HS-5 (cell line): ENCODE measurements at regions not wholly inside any gene's neighbourhood (a gene's known extent, or its start where the extent isn't known, plus 50 kb on each side); places are given as distances from the start of the nearest gene placed in this dataset.

ENCODE experiments used
- DNase-seq: peaks from one replicate; pipeline ENCODE4 v3.0.0-alpha.2; 2012; ENCODE audit warnings: low read depth

DNA sequence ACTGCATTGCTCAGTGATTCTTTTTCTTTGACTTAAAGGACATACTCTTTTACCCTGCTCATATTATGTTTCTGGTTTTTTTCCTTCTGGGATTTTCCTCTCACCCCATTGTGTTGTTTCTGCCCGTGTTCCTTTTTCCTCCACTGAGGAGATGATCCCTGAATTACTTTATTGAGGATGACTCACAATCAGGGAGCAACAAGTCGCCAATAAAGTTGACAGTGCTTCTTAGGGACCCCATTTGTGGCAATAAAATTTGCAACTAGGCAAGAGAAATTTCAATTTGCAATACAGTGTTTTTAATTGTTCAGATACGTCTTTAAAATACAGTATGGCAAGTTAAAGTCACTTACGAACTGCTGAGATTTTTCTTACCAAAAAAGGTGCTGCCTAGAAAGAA, 217.9 kb downstream of the SOX4 start:
- no peak for DNase-seq

- no peak for DNase-seq
These were observed 222.7 kb downstream of the SOX4 start for GRCh38 chr6:21816231-21816630.

- no peak for DNase-seq
These were observed 226.9 kb downstream of the SOX4 start for GRCh38 chr6:21820442-21820841.

DNA sequence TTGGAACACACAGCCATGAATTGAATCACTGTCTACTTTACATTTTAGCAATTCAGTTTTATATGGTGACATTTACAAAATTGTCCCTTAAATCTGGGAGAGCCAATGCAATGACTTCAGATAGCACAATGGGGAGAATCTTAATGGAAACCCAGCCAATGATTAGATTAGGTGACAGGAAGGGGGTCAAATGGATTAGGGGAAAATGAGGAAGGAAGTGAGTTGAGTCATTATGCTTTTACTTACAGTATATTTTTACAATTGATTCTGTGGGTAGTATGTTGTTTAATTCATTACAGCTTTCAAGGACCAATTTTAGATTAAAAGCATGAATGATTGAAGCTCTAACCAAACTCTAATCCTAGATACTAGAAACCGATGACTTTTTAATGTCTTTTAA, 229.8 kb downstream of the SOX4 start:
- DNase-seq, result no peak

GRCh38 chr6:21824431-21825177, 231.1 kb downstream of the SOX4 start:
- no peak for DNase-seq

DNA sequence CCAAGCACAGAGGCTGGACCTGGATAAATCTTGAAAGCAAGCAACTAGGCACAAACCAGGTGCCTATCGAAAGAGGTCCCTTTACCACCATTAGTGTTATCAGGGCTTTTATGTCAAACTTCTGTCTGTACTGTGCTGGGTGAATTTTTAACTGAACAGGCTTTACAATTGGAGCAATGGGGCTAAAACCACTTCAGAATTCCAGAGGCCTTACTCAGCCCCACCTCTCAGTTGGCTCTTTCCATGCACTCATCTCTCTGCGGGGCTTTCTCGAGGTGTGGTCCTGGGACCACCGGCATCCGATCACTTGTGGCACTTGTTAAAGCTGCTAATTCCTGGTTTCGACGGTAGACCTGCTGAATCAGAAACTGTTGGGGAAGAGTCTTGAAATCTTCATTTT, 232.5 kb downstream of the SOX4 start:
- no peak for DNase-seq

DNA sequence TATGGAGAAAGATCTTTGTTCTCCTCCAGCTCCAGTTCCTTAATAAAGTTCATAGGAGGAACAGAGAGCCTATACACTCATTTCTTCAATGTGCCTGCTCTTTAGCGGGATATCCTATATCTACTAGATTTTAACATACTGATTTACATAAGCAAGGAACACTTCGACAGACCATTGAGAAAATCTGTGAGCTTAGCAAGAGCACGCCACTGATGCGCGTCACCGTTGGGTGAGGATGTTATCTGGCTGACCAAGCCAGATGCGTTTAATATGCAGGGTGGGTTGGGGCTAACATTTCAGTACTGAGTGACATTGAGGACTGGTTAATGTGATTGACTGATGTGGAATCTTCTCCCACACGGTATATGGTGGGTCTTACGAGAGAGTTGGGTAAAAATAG, 233.4 kb downstream of the SOX4 start:
- no peak for DNase-seq

DNA sequence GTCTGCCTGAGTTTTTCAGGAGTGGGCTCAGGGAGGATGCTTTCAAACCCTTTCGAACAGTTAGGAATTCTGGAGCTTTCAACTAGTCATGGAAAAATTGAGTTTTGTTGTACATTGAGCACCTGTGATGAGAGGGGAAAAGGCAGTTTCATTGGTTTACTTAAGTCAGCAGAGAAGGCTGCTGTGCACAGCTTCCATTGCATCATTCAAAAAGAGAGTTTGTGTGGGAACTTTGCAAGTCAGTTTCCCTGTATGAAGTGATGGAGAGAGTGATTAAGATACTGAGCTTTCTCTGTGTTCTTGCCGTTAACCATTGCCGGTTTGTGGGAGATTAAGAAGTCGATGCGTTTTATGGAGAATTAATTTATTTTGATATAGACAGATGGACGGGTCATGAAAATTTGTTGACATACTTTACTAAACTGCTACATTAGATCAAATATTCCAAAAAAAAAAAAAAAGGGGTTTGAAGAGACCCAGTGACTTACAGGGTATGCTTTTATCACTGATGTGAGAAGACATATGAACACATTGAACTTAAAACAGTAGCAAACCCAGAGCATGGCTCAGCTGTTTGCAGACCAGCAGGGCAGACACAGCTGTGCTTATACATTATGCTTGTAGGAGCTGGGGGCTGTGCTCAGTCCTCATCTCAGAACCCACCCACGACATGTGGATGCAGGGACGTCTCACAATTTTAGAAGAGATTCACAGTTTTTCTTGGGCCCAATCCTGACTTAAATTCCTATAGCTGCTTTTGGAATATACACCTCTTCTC, 234.1 kb downstream of the SOX4 start:
- no peak for DNase-seq

DNA sequence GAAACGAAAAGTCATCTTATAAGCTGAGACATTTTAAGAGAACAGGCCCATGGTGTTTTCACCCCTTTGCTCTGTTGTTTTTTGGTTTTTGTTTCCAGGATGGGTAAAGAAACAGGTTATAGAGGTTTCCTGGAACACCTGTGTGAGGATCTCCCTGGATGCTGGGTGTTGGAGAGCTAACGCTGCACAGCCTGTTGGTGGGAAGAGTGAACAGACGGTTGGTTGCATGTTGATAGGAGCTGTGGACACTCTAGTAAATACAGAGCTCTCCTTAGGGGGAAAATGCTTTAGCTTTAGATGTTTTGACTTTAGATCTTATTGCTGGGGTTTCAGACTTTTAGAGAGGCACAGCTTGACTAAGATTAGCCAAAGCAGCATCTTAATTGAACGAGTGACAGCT, 235.2 kb downstream of the SOX4 start:
- no peak for DNase-seq

DNA sequence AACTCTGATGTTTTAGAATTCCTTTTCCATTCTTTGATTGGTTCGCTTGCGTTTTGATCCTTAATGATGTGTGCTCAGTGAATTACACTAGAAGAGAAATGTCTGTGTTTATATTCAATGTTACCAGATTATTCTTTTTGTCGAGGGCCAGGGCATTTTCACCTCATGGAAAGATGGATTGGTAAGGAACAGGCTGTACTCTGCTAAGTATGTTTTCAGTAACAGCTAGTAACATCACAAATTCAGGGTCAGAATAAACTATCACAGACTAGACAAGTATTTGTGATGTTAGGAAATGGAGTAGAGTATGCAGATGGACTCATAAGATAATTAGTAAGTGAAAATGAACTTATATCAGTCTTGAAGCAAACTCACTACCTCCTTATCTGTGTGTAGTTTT, 235.6 kb downstream of the SOX4 start:
- DNase-seq, result no peak

DNA sequence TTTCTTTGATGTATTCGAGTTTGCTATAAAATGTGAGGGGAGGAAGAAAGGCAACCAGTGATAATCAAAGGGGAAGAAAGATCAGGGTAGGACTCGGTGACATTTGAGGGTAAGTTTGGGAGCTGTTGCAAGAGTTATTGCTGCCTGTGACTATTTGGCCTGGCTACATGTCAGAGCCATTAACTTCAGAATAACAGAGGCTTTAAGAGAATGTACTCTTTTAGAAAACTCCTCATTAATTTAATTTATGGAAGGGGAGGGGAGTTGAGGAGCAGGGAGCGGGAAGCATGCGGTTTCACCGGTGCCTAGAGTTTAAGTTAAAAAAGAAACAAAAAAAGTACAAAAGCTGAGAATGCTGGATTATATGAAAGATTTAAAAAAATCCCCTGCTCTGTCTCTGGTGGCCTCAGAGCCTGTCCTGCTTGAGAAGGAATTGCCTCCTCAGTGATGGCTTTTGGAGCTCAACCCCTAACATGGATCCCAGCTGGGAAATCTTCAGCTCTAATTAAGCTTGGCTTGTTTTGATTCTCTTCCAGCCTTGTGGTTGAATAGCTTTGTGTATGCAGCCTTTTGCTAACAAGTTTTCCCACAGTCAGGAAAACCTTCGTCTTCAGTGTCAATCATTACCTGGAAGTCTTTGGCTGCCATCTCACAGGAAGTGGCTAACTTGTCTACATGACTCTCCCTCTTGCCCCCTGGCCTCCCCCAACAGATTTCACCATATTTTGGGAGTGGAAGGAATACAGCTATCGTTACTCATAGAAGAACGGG, 238.2 kb downstream of the SOX4 start:
- no peak for DNase-seq

DNA sequence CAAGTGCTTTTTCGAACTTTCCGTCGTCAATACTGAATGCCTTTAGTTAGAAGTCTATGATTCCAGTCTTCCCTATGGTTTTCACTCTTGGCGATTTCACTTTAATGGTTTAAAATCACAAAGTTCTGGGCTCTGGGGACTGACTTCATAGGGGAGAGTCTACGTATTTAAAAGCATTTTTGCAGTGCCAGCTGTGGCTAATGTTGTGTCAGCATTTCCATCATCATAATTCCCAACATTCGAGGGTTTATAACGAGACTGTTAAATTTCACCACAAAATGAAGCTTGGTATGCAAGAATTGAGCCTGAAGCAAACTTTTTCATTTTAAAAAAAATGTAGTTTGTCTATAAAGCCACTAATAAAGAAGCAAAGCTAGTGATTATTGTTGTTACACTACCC, 242.7 kb downstream of the SOX4 start:
- no peak for DNase-seq

DNA sequence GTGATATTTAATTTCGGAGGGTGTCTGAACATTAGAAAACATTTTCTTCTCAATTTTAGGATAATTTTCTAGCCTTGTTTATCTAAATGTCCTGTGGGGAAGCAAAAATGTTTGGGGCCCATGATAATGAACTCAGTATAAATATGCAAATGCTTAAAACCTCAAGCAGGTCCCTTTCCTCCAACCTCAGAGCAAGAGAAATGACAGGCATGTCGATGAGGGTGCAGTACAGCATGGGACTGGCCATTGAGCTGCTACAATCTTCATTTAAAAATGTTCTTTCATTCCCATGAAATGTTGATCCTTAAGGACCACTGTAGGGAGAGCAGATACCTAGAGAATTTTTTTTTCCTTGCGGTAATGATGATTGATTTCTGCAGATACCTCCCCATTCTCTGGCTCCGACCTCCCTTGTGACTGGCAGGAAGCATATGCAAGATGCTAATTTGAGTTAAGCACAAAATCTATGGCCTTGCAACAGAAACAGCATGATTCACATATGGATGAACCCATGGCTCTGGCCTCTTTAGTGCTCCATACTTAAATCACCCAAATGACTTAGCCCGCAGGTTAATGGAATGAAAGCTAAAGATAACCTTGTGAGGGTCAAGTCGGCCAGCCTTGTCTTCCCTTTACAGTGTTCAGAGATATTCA, 243.3 kb downstream of the SOX4 start:
- DNase-seq, result no peak

DNA sequence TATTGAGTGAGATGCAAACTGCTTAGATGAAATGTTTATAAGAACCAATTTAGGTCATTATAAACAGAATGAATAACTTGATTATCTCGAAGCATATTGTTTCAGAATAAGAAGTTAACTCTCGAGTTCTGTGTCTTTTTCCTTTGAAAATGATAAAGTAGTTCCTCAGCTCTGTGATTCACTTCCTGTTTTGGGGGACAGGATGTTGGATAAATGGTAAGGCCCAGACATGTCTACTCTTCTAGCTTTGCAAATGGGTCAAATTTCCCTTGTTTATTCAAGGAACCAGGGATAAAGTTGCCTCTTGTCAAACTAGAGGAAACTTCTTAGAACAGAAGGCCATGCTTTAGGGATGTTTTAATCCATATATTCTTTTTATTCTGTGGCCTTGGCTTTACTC, 246.9 kb downstream of the SOX4 start:
- DNase-seq, result no peak

GRCh38 chr6:21842875-21843645, 249.5 kb downstream of the SOX4 start:
- DNase-seq, result no peak

- DNase-seq, result no peak
These were observed 250.8 kb downstream of the SOX4 start for GRCh38 chr6:21844120-21844917.

DNA sequence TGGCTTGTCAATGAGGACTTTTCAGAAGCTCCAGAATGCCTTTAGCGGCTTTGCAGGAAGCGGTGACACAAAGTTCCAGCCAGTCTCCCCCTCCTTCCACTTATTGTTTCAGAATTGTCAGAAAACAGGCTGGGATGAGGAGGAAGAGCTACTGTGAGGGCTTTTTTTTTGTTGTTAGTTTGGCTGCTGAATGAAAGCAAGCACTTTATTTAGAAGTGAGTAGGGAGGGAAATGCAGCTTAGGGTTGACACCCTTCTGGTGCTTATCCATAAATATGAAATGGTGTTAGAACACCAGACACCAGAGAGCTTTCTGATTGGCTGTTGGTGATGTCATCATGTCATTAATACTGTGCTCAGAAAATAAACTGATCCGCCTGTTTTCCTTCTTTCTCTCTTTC, 251.5 kb downstream of the SOX4 start:
- DNase-seq, result no peak

GRCh38 chr6:21845439-21846140, 252.0 kb downstream of the SOX4 start:
- no peak for DNase-seq

- DNase-seq, result no peak
These were observed 253.2 kb downstream of the SOX4 start for GRCh38 chr6:21846541-21847451.
